H1 (cell line): ENCODE measurements at regions not wholly inside any gene's neighbourhood (a gene's known extent, or its start where the extent isn't known, plus 50 kb on each side); places are given as distances from the start of the nearest gene placed in this dataset.

Experiments used
- EZH2 ChIP-seq: fragments of 200-600 bp; sonication (generic); IDR thresholded peaks from 2 replicates; pipeline ENCODE4 v1.7.1; 2012; ENCODE audit warnings: low read depth, mild to moderate bottlenecking, moderate library complexity, low read length, inconsistent platforms; ENCODE audit not compliant: severe bottlenecking
- HDAC6 ChIP-seq: IDR thresholded peaks from one replicate; pipeline ENCODE4 v1.7.1; 2012; ENCODE audit warnings: low read depth, mild to moderate bottlenecking, inconsistent platforms, low read length, moderate library complexity
- POLR2AphosphoS5 ChIP-seq: IDR thresholded peaks from 2 replicates; pipeline ENCODE4 v1.6.1; 2011; ENCODE audit warnings: low read depth, low read length
- TBP ChIP-seq: IDR thresholded peaks from 2 replicates; pipeline ENCODE4 v1.6.1; 2011; ENCODE audit warnings: low read depth, low read length, improper control_type of control experiment

DNA sequence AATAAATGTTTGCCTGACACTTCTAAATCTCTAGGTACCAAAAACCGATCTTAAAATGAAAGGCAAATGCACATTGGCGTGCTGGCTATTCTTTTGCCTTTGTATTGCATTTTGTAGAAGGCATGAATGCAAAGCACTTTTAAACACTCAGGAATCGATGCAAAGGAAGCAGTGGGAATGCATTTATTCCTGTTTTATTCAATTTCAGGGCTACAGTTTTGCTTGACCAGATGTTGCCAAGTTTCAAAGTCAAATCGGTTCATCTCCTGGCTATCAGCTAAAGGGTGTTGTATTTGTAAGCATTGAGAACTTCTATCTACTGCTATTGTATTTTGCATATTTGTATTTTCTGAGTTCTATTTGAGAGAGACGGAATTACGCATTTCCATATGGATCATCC lies 659.8 kb upstream of the SLC35B3 start (continued):
- TF ChIP-seq HDAC6 (no peak), POLR2AphosphoS5 (no peak), EZH2 (no peak), TBP (no peak)
